Keratinocyte (primary cell): ENCODE measurements at regions not wholly inside any gene's neighbourhood (a gene's known extent, or its start where the extent isn't known, plus 50 kb on each side); places are given as distances from the start of the nearest gene placed in this dataset.
"Not testable (repeated sequence)": the region's sequence is repeated elsewhere in the genome, so short reads cannot be mapped to it uniquely, and the experiment has no call there.

ENCODE experiments used
- DNase-seq: peaks from one replicate; pipeline ENCODE4 v3.0.0-alpha.2; 2011; ENCODE audit warnings: low read depth, missing footprints, low spot score
- FAIRE-seq: peaks from 2 replicates; lab custom pipeline; 2011; peaks lifted over from hg19 to GRCh38; lab: Jason Lieb, UNC
- H2AFZ ChIP-seq: 2 replicates; pipeline ENCODE4 v1.6.0; 2012; ENCODE audit warnings: low read length, control low read depth, inconsistent platforms; ENCODE audit not compliant: control insufficient read depth
- H3K27ac ChIP-seq: 2 replicates; pipeline ENCODE4 v1.5.1; 2011; ENCODE audit warnings: low read length; ENCODE audit not compliant: control insufficient read depth, insufficient read depth
- H3K27me3 ChIP-seq: 3 replicates; pipeline ENCODE4 v1.6.0; 2011; ENCODE audit warnings: low read length; ENCODE audit not compliant: control insufficient read depth, insufficient read depth; ENCODE audit errors: extremely low read depth
- H3K36me3 ChIP-seq, 2 experiments: 2 replicates in 1 of 2; 3 replicates in 1 of 2; pipeline ENCODE4 v1.5.1; 2011; ENCODE audit warnings: low read length in 2 of 2, mild to moderate bottlenecking in 1 of 2; ENCODE audit not compliant: control insufficient read depth in 2 of 2, insufficient read depth in 2 of 2; ENCODE audit errors: extremely low read depth in 1 of 2
- H3K4me1 ChIP-seq: 3 replicates; pipeline ENCODE4 v1.5.1; 2011; ENCODE audit warnings: low read length; ENCODE audit not compliant: control insufficient read depth, insufficient read depth; ENCODE audit errors: extremely low read depth
- H3K4me2 ChIP-seq: 3 replicates; pipeline ENCODE4 v1.6.0; 2011; ENCODE audit warnings: low read depth, low read length; ENCODE audit not compliant: control insufficient read depth, insufficient read depth; ENCODE audit errors: extremely low read depth
- H3K4me3 ChIP-seq, 3 experiments: fragments of 200-600 bp in 1 of 3; sonication (generic) in 1 of 3; 2 replicates in 2 of 3; 3 replicates in 1 of 3; pipeline ENCODE4 v1.5.1; 2011 to 2016; ENCODE audit warnings: low read length in 3 of 3, mild to moderate bottlenecking in 3 of 3, control low read depth in 2 of 3, inconsistent platforms in 1 of 3, low read depth in 1 of 3, mixed read lengths in 1 of 3, mixed run types in 1 of 3, moderate library complexity in 1 of 3; ENCODE audit not compliant: control insufficient read depth in 2 of 3, insufficient read depth in 2 of 3; ENCODE audit errors: extremely low read depth in 1 of 3
- H3K79me2 ChIP-seq: 2 replicates; pipeline ENCODE4 v1.6.0; 2012; ENCODE audit warnings: low read length; ENCODE audit not compliant: control insufficient read depth, insufficient read depth
- H3K9ac ChIP-seq: 3 replicates; pipeline ENCODE4 v1.6.0; 2011; ENCODE audit warnings: low read length; ENCODE audit not compliant: control insufficient read depth, insufficient read depth; ENCODE audit errors: extremely low read depth
- H3K9me1 ChIP-seq: 3 replicates; pipeline ENCODE4 v1.6.0; 2011; ENCODE audit warnings: low read length; ENCODE audit not compliant: control insufficient read depth, insufficient read depth; ENCODE audit errors: extremely low read depth
- H3K9me3 ChIP-seq: 2 replicates; pipeline ENCODE4 v1.5.1; 2012; ENCODE audit warnings: low read depth, low read length; ENCODE audit not compliant: control insufficient read depth
- H4K20me1 ChIP-seq: 3 replicates; pipeline ENCODE4 v1.6.0; 2011; ENCODE audit warnings: low read length; ENCODE audit not compliant: control insufficient read depth, insufficient read depth; ENCODE audit errors: extremely low read depth
- CTCF ChIP-seq, 3 experiments: IDR thresholded peaks in 1 of 3; conservative IDR thresholded peaks in 1 of 3; optimal IDR thresholded peaks in 1 of 3; 2 replicates in 2 of 3; 3 replicates in 1 of 3; pipeline versions ENCODE3 to v1.5.1; 2011; ENCODE audit warnings: low read length in 3 of 3, mild to moderate bottlenecking in 3 of 3, moderate library complexity in 2 of 3, control low read depth in 1 of 3, inconsistent platforms in 1 of 3; ENCODE audit not compliant: insufficient read depth in 2 of 3; ENCODE audit errors: extremely low read depth in 1 of 3
- EZH2 ChIP-seq: IDR thresholded peaks from one replicate; pipeline ENCODE4 v1.6.1; 2012; ENCODE audit warnings: inconsistent platforms, mild to moderate bottlenecking, low read length, moderate library complexity
- dilution Hi-C: fragments of 300-500 bp; cut with MboI; formaldehyde crosslinking; loops from one replicate; pipeline ENCODE4 v1.7.0; 2020; ENCODE audit warnings: low sequenced_read_pairs; ENCODE audit not compliant: extremely low pct_ligation_motif_present

GRCh38 chrX:139015627-139016026, 304.1 kb upstream of the FGF13 start:
- H3K27me3 ChIP-seq: no peaks in the 10 kb centered on the region
- no peaks in the 10 kb centered on the region for H3K9me1 ChIP-seq
- H2AFZ ChIP-seq: no peak overlapping the region
- H3K36me3 ChIP-seq: no peaks in the 10 kb centered on the region
- no peak overlapping the region for H3K4me2 ChIP-seq
- H3K4me3 ChIP-seq: no peak overlapping the region
- no peak overlapping the region for H3K27ac ChIP-seq
- no peaks in the 10 kb centered on the region for H3K9me3 ChIP-seq
- H3K79me2 ChIP-seq: no peaks in the 10 kb centered on the region
- FAIRE-seq (no peak), DNase-seq (no peak)
- H3K9ac ChIP-seq: no peak overlapping the region
- TF ChIP-seq EZH2 (no peak), CTCF (optimal IDR thresholded peaks at IDR 0.05 in 1 of 3, IDR thresholded peaks at IDR 0.05 in 1 of 3, conservative IDR thresholded peaks at IDR 0.05 in 1 of 3; ENCODE audit: extremely low read depth in 1 of 3, insufficient read depth in 2 of 3, low read length in 3 of 3) (no peak)
- H3K4me1 ChIP-seq: no peaks in the 10 kb centered on the region
- no peaks in the 10 kb centered on the region for H4K20me1 ChIP-seq
- dilution Hi-C loops: no loop called here

GRCh38 chrX:139008185-139008584, 296.7 kb upstream of the FGF13 start:
- Histone ChIP-seq H3K36me3 (no peaks in the 10 kb centered on the region), H3K4me1 (no peaks in the 10 kb centered on the region), H3K79me2 (no peaks in the 10 kb centered on the region), H3K4me3 (no peak overlapping the region), H2AFZ (no peak overlapping the region), H3K9ac (no peak overlapping the region), H3K9me3 (no peaks in the 10 kb centered on the region), H3K4me2 (no peak overlapping the region), H3K9me1 (no peaks in the 10 kb centered on the region), H3K27ac (no peak overlapping the region), H3K27me3 (no peaks in the 10 kb centered on the region), H4K20me1 (no peaks in the 10 kb centered on the region)
- TF ChIP-seq EZH2: no peak
- TF ChIP-seq CTCF (optimal IDR thresholded peaks at IDR 0.05 in 1 of 3, IDR thresholded peaks at IDR 0.05 in 1 of 3, conservative IDR thresholded peaks at IDR 0.05 in 1 of 3; ENCODE audit: extremely low read depth in 1 of 3, insufficient read depth in 2 of 3, low read length in 3 of 3): no peak
- FAIRE-seq (no peak), DNase-seq (no peak)
- dilution Hi-C loops: no loop called here

- H4K20me1 ChIP-seq, H3K4me2 ChIP-seq, dilution Hi-C loops, FAIRE-seq, H3K27ac ChIP-seq, H2AFZ ChIP-seq, H3K4me1 ChIP-seq, H3K79me2 ChIP-seq, H3K27me3 ChIP-seq, H3K4me3 ChIP-seq, H3K36me3 ChIP-seq, DNase-seq, H3K9ac ChIP-seq, H3K9me1 ChIP-seq, H3K9me3 ChIP-seq: not testable (repeated sequence)
Observed at GRCh38 chrX:139003856-139004527, 292.5 kb upstream of the FGF13 start.
